ENCODE measurements at regions not wholly inside any gene's neighbourhood (a gene's known extent, or its start where the extent isn't known, plus 50 kb on each side); places are given as distances from the start of the nearest gene placed in this dataset.

DNA sequence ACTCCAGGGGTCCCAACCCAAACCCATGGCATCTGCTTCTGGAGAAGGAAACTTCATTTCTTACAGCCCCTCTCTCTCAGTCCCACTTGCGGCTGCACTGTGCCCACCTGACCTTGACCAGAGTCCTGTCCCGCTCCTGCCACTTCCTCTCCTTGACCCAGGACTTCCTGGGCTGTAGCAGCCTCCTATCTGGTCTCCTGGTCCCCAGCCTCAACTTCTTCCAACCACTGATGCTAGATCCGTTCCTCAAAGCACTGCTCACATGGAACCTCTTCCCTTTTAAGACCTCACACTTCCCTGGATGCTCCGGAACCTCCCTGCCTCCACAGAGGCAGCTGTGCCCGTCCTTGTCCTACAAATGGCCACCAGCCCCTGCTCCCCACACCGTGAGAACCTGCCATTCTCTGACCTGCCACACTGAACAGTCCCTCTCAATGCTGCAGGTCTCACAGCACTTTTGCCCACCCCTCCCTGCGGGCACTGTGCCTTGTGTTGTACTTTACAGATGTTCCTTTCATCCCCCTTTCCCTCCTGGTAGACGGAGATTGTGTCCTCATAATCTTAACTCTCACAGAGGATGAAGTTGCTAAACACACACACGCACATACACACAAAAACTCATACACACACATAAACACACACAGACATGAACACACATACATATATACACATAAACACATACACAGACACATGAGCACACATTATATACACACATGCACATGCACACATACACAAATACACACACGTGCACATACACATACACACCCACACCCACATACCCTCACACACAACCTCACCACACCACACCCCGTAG lies 59.6 kb upstream of the NXT1 start:
- TF ChIP-seq, protein P1, sequence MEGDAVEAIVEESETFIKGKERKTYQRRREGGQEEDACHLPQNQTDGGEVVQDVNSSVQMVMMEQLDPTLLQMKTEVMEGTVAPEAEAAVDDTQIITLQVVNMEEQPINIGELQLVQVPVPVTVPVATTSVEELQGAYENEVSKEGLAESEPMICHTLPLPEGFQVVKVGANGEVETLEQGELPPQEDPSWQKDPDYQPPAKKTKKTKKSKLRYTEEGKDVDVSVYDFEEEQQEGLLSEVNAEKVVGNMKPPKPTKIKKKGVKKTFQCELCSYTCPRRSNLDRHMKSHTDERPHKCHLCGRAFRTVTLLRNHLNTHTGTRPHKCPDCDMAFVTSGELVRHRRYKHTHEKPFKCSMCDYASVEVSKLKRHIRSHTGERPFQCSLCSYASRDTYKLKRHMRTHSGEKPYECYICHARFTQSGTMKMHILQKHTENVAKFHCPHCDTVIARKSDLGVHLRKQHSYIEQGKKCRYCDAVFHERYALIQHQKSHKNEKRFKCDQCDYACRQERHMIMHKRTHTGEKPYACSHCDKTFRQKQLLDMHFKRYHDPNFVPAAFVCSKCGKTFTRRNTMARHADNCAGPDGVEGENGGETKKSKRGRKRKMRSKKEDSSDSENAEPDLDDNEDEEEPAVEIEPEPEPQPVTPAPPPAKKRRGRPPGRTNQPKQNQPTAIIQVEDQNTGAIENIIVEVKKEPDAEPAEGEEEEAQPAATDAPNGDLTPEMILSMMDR (IDR thresholded peaks at IDR 0.05; ENCODE audit: insufficient read depth, low read depth, low read length) = no peak
- TF ChIP-seq EZH2 (IDR thresholded peaks at IDR 0.05; ENCODE audit: insufficient read depth, low read length) = no peak
